Kidney capillary endothelial cell (primary cell): ENCODE measurements at regions not wholly inside any gene's neighbourhood (a gene's known extent, or its start where the extent isn't known, plus 50 kb on each side); places are given as distances from the start of the nearest gene placed in this dataset.

Experiments
- DNase-seq: peaks from one replicate; pipeline ENCODE4 v3.0.0-alpha.2; 2018; ENCODE audit warnings: low spot score

DNA sequence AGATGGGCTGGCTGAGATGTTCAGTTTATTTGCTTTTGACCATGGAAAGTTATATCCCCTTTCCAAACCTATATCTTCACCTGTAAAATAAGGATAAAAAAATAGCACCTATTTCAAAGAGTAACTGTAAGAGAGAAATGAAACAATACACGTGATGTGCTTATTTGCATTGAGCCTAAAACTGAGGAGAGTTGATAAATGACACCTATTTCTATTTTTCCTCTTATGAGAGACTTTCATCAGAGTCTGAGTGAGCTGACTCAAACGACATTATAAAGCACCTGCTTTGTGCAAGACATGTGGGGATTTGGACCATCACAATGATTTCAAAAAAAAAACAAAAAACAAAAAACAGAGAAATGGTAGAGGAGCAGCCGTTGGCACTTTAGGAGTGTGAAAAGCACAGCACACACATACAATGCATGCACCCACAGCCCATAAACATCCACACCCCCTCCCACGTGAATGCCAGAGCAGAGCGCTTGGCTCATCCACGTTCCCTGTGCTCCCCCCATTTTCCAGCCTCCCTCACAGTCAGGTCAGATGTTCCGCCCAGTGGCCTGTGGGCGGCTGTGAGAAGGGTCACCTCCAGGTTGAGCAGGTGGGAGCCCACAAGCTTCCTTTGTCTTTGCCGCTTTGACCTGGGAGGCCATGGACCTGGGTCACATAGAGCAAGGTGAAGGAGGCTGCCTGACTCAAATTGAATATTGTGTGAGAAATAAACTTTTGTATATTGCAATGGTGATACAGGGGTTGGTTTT, 253.2 kb upstream of the ZNF32 start:
- no peak for DNase-seq

DNA sequence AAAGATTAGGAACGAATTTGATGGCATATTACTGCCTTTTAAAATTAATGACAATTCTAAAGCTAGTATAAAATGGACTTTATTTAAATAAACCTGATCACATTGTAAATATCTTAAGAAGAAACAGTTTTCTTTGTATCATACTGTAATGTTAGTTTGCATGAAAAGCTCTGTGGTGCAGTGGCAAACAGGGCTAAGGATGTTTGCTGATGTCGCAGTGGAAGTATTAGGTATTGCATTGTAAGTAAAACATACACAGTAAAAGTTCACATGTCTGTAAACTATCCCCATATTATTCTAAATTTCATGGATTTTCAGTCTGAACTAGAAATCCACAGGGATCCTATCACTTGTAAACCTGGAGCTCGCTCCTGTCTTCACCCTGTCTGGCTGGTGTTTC, 252.6 kb upstream of the ZNF32 start:
- no peak for DNase-seq

DNA sequence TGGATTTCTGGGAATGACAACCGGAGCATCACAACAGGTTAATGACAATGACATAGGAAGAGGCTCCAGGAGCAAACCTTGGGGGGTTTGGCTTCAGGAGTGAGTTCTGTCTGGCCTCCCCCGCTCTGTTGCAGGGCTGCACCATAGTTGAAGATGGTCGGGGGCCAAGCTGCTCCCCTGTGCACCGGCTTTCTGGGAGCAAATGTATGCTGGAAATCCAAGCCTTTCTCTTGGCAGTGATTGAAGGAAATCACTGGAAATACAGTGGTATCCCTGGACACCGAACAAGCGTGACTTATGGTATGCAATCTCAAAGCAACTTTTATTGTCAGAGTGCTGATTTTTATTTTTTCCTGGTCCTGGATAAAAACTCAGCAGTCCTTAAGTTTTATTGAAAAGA, 251.9 kb upstream of the ZNF32 start:
- DNase-seq: no peak

DNA sequence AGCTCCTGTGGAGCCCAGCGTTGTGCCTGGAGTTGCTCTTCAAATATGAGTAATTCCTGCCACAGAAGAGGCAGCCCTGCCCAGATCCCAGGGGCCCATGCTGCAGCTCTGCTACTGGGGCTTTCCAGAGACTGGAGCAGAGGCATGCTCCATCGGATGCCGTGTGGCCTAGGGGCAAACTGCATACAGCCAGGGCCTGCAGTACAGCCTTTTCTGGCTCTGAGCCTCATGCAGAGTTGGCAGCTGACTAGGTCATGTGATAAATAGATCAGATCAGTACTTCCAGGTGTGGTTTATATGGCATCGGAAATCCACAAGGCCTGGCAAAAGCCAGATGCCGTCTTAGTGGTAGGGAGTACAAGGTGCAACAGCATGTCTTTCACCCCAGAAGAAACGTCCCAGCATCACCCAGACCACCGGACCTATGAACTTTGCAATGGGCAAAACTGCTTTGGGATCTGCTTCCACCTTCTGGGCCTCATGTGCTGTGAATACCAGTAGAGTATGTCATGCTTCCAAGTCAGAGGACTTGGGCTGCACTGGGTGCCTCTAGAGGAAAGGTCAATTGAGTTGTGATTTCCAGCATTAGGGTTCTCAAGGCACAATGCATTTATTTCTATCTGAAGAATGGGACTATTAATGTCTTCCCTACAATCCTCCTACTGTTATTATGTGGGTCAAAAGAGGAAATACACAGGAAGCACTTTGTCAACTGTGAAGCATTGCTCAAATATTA, 250.7 kb upstream of the ZNF32 start:
- DNase-seq: peak; percentile 31

DNA sequence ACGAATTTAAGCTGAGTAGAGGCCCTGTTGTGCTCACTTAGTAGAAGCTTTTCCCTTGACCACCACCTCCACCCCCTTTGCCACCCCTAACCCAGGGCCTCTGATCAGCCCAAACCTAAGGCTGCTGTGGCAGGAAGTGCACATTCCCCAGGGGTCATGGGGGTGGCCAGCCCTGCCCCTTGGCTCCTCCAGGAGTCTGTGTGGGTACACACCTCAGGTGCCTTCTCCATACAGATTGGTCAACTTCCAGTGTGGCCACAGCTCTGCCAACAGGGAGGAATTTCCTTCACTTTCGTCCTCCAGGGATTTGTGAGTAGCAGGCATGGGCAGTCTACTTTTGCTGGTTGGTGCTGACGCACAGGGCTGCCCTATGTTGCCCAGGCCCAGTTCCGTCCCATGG, 249.9 kb upstream of the ZNF32 start:
- DNase-seq: no peak

DNA sequence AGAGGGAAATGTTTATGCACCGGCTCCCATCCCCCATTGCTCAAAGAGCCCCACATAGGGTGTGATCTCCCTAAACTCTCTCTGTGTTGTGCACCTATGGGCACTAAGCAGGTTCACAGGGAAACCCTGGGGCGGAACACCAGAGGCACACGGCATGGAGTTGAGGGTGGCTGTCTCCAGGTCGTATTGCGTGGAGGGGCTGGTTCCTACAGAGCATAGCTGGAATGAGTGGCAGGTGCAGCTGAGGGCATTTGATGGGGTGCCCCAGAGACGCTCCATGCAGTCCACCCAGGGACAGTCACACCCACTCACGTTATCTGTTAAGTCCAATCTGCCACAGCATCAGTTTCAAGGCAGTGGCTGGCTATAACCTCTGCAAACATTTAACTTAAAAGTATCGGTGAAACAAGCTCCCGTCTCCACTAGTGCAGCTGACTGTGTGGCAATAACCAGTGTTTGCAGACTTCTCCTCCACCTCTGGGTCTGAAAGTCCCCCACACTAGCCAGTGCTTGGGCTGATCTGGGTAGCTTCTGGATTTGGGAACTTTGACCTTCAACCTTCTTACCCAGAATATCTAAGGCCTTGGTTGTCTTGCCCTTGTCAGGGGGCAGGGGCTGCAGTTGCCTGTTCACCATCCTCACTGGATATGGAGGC, 249.2 kb upstream of the ZNF32 start:
- DNase-seq: no peak

DNA sequence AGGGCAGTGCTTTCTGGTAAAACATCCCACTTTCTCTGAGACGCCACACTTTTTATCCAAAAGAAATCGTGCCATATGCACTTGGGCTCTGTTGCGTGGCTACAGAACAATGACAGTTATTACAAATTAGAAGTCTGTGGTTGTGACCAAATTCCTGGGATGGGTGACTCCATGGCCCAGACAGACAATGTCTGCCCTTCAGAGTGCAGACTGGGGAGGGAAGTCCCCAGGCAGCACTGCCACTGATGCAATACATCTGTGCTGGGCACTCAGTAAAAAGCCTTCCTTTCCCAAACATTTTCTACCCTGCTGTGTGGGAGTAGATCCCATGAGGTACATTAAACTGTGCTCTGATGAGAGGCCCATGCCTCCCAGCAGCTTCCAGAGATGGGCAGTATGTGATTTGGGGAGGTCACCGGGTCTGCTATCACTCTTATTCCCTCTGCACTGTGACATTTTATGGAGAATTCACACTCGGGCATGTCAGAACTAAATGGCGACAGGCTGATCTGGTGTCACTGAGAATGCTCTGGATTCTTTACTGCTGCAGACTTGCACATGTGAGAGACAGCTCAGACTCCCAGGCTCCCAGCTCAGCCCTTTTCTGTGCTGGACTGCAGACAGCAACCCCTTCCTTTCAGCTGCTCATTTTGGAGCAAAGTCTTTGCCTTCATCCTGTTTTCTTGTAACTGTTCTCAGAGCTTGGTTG, 243.5 kb upstream of the ZNF32 start:
- DNase-seq: no peak

DNA sequence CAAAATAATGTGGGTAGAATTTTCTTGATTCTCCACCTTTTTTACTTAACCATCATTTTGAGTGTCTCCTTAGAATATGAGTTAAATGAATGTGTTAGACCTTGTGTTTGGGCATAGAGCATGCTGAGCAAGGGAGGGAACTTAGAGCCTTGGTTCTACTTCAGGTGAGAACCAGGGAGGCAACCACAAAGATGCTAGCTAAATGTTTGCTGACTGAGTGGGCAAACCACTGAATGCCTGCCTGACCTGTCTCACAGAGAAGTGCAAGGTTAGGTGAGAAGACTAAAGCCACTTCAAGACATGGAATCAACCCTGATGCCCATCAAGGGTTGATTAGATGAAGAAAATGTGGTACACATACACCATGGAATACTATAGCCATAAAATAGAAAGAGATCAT, 242.6 kb upstream of the ZNF32 start:
- no peak for DNase-seq

DNA sequence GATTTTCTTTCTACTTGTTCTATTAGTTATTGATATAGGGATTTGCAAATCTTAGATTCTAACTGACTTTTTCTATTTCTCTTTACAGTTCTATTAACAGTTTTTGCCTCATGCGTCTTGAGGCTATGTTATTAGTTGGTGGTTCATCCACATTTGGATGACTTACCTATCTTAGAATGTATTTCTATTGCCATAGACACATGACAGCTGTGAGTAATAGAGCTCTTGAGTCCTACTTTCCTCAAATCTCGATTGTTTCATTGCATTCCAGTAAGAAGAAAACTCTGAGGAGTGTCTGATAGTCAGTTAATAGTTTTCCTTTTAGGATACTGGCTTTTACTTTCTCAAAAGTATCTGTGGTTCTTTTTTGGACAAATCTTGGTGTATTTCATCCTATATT, 241.4 kb upstream of the ZNF32 start:
- DNase-seq: no peak

DNA sequence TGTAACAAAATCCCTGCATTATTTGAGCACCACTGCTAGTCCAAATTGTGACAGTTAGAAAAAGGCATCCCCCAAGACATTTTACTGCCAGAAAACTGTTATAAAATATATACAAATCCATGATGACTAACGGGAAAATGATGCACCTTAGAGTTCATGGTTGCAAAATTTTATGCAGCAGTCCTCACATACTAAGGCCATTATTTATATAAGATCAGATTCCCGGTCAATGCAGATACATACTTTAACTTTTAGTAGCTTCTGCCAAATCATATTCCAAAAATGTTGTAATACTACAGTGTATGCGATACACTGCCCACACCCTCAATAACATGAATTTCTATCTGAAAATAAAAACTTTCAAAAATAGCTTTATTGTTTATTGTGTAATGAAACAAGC, 239.9 kb upstream of the ZNF32 start:
- no peak for DNase-seq

DNA sequence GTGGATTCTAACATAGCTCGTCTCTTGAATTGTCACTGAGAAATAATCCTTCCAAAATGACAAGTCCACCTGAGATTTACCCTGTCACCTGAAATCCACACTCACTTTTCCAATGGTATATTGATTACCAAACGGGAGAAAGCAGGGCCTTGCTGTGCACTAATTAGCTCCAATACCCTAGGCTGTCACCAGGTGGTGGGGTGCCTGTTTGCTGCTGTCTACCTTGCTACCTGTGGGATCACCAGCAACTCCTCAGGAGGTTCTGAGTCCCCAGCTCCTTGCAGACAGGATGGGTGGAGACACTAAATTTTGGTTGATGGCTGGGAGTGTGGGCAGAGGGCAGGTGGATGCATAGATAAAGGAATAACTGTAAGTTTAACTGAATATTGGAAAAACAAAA, 237.2 kb upstream of the ZNF32 start:
- no peak for DNase-seq

DNA sequence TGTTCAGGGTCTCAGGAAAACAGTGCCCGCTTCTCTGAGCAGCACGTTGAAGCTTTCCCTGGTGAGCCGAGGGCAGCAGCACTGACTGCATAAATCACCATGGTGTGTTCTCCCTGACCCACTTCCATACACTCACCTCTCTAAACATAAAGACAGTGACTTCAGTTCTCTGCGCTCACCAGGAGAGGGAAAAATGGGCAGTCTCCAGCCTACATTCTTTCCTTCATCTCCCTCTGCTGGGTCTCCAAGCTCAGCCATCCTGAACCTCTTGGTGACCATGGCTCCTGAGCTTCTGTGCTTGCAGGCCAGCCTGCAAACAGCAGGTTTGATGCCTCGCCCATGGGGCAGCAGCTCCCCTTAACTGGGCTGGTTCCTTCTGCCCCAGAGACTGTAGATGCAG, 236.6 kb upstream of the ZNF32 start:
- no peak for DNase-seq

DNA sequence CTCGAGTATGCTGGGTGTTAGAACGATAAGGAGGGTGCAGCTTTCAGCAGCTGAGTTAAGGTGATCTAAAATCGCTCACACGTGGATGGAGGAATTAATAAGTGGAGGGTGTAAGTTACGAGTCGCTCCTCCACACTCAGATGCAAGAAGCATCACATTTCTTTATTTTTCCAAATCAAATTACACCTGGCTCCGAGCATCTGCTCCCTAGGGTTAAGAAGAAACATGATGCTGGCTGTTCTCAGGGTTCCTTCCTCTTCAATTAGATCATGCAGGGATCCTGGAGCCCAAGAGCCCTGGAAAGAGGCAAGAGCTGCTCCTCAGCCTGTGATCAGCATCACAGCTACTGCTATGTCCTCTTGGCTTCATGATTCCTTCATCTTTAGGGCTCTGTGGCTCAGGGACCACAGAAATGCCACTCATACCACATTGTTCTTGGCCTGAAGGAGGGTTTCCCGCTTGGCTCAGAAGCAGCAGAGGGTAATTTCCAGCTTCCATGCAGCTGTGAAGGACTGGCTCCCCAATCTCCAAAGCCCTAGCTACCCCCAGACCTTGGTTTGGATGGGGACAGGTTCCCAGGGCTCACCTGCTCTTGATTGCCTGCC, 235.9 kb upstream of the ZNF32 start:
- no peak for DNase-seq

DNA sequence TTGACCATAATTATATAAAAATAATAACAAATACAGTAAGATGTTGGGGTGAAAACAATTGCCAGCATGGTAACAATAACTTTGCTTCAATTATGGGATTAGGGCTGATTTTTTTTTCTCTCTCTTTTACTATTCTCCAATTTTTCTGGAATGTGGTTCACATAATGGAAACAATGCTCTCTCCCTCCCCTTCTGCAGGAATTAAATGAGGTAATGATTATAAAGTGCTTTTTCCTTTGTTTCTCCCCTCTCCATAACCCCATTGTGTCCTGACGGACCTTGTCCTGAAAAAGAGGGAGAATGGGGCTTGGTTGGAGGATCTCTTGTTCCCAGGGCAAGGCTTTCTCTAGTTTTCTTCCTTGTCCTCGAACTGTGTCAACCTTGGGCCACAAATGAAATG, 234.0 kb upstream of the ZNF32 start:
- DNase-seq: no peak

DNA sequence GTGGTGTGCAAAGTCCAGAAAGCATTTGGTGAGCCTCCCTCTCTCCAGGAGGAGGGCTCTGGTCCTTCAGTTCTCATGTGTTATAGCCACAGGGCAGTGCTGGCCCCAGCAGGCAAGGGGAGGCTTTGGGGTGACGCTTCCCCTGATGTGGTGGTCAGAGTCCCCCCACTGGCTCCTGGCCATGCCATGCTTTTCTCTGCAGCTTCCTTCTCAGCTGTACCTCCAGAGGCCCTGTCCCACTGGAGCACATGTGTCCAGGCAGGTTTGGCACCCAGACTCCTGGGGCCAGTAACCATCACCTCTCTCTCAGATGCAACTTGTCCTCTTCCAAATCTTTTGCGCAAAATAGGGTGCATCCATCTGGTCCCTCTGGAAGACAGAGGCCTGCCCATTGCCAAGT, 233.0 kb upstream of the ZNF32 start:
- no peak for DNase-seq

DNA sequence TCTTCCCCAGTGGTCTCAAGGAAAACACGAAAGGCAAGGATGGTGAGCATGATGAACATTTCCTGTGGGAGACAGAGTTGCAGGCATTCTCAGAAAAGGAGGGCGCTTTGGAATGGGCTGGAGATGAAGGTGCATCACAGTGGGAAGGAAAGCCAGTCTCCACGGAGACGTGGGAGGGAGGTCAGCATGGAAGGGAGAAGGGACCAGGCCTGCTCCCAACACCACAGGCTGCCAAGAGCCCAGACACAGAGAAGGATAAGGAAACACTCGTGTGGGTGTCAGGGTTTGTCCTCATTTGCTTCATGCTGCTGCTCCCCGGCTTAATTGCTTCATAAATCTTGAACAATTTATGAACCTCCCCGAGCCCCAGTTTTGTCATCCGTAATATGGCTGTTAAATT, 231.5 kb upstream of the ZNF32 start:
- no peak for DNase-seq

DNA sequence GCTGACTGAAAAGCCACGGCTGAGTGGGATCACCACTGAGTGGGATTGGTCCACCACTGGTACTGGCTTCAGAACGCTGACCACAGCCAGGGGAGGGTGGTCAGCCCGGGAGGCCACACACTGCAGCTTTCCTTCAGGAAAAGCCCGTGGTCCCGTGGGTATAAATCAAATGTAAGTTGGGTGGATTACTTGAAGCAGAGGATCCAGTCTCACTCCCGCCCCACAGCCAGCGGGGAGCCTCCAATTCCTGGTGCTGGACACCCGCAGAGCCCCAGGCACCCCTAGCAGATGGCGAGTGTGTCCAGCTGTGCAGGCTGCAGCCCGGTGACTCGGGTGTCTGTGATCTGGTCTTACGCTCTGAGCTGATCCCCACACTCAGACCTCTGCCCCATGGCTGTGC, 231.1 kb upstream of the ZNF32 start:
- DNase-seq: no peak

DNA sequence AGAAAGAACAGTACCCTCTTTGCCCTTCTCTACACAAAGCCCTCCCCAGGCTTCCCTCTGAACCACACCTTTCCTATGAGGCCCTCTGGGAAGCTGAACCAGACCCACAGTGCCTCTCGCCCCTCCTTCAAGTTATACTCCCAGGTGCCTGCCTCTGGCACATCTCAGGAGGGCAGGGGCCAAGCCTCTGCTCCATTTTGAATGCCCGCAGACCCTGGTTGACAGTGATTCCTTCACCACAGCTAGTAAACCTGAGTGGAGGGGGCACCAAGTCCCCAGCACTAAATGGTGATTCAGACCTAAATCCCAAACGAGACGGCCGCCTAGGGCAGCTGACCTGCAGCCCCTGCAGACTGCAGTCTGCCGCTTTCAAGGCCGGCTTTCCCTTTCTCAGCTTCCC, 230.5 kb upstream of the ZNF32 start:
- no peak for DNase-seq

DNA sequence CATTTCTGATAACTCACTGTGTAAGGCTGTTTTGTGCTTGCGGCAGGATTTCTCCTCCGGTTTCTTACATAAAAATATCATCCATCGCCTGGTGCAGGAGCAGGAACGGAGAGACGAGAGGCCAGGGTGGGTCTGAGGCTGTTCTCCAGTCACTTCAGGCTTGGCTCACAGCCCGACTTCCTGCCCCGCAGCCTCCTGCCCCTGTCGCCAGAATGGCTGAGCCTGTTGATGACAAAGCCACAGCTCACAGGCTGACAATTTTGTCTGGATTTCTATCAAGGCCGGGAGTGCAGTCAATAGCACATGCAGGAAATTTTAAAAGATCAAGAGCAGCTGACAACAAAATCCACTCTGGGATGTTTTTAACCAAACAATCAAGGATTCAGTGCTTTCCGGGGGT, 229.7 kb upstream of the ZNF32 start:
- peak; percentile 99 for DNase-seq

DNA sequence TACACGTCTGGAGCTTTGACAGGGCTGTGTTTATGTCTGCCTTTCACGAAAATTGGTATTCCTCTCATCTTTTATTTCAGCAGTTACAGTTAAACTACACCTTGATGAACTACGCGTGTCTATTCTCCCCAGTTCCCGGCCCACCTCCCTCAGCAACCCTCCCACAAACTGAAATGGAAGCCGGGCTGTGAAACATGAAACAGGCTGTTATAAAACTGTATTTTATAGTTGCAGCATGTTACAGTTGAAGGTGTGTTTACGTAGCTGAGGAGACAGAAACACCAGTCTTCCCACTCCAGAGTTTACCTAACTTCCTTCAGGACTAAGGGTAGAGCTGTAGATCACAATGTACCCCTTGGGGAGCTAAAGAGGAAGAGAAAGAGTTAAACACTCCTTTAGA, 228.3 kb upstream of the ZNF32 start:
- no peak for DNase-seq

DNA sequence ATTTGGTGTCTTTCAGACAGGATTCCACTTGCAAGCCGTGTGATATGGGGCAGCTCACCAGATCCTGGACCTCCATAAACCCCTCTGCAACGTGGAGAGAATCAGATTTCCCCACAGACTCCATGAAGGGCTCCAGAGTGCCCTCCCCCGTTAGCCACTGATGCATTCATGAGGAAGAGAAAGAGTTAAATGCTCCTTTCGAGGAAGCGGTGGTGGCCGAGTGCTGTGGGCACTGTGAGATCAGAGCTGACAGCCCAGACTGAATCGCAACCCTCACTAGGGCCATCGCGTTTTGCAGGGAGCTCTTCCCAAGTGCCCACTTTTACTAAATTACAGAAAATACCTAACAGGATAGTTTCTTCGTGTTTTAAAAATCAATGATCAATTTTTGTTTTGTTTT, 226.3 kb upstream of the ZNF32 start:
- DNase-seq: no peak

DNA sequence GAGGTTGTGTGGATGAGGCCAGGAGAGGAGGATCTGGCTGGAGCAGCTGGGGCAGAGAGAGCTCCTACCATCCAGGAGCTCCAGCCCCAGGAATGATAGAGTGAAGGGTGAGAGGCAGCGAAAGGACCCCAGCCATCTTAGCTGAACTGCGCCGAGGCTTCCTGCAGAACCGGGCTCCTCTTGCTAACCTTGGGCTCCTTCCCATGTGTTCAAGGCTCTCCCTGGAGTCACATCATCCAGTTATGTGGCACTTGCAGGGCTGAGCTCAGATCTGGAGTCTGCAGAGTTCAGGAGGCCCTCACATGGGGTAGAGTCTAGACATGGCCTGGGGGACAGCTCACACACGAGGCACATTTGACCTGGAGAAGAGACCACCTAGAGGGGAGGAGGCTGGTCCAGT, 225.0 kb upstream of the ZNF32 start:
- DNase-seq: no peak
